HG02938 (cell line): ENCODE measurements at regions not wholly inside any gene's neighbourhood (a gene's known extent, or its start where the extent isn't known, plus 50 kb on each side); places are given as distances from the start of the nearest gene placed in this dataset.
"Not testable (repeated sequence)": the region's sequence is repeated elsewhere in the genome, so short reads cannot be mapped to it uniquely, and the experiment has no call there.

Experiments
- ATAC-seq: cut with Tn5 transposase; IDR thresholded peaks from one replicate; pipeline ENCODE4 v1.9.1; 2021; ENCODE audit warnings: mild to moderate bottlenecking, moderate library complexity; ENCODE audit not compliant: unreplicated experiment

DNA sequence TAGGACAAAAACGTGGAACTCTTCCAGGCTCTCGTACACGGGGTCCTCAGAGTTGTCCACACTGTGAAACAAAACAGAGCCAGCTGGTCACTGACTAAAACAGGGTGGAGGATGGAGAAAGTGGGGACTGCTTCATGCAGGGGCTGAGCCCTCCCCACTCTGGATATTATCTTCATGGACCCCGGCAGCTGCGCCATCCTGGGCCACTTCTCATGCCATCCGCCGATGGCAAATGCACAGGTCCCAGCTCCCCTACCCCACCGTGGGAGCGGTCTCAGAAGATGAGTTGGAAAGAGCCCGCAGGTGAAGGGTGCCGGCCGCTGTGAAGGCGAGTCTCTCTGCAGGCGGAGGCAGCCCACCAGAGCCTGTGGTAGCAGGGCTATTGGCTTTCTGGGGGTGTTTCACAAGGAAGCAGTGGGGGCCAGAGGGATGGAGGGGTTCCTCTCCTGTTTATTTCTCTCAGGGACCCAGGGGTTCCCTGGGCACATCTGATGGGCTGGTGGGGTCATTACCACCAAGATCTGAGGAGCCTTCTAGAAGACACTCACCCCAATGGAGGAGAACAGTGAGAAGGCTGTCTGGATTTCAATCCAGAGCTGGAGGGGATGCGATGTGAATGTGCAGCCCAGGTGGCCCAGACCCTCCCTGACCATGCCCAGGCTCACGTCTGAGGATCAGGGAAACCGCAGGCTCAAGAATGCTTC lies 177.3 kb downstream of the KLF13 start:
- no peak for ATAC-seq

- ATAC-seq = no peak
These were observed 177.8 kb downstream of the KLF13 start for GRCh38 chr15:31504462-31504839.

DNA sequence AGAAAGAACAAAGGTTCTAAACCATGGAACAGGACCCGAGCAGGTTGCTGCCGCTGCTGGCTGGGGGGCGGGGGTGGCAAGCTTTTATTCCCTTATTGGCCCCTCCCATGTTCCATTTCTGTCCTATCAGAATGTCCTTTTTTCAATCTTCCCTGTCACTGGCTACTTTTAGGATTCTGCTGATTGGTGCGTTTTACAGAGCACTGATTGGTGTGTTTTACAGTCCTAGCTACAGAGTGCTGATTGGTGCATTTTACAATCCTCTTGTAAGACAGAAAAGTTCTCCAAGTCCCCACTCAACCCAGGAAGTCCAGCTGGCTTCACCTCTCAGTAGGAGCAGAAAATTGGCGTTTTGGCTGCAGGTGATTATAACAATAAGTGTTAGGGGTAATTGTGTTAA lies 180.9 kb downstream of the KLF13 start:
- ATAC-seq = not testable (repeated sequence)

- no peak for ATAC-seq
These were observed 182.0 kb downstream of the KLF13 start for GRCh38 chr15:31508656-31509055.

GRCh38 chr15:31510057-31510456 lies 183.4 kb downstream of the KLF13 start:
- no peak for ATAC-seq

GRCh38 chr15:31511707-31512310 lies 185.2 kb downstream of the KLF13 start:
- no peak for ATAC-seq

GRCh38 chr15:31513178-31513577 lies 186.5 kb downstream of the KLF13 start:
- no peak for ATAC-seq

DNA sequence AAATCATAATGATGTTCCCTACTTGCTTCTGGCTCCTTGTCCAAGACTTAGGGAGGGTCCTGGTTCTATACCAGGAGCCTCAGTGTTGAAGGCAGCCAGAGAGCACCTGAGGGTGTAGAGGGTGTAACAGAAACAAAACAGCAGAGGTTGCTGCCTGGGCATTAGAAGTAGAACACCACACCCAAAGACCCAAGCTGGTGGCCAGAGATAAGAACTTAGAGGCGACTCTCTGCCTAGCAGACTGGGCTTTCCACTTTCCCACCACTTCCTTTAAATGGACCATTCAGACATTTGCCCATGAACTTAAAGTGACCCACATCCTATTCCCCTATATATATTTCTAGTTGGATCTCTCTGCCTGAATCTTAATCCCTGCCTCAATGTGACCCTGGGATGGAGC lies 189.8 kb downstream of the KLF13 start:
- no peak for ATAC-seq

- no peak for ATAC-seq
These were observed 190.2 kb downstream of the KLF13 start for GRCh38 chr15:31516874-31517273.

- no peak for ATAC-seq
These were observed 191.1 kb downstream of the KLF13 start for GRCh38 chr15:31517711-31518110.

GRCh38 chr15:31522028-31522427 lies 195.4 kb downstream of the KLF13 start:
- ATAC-seq = no peak

DNA sequence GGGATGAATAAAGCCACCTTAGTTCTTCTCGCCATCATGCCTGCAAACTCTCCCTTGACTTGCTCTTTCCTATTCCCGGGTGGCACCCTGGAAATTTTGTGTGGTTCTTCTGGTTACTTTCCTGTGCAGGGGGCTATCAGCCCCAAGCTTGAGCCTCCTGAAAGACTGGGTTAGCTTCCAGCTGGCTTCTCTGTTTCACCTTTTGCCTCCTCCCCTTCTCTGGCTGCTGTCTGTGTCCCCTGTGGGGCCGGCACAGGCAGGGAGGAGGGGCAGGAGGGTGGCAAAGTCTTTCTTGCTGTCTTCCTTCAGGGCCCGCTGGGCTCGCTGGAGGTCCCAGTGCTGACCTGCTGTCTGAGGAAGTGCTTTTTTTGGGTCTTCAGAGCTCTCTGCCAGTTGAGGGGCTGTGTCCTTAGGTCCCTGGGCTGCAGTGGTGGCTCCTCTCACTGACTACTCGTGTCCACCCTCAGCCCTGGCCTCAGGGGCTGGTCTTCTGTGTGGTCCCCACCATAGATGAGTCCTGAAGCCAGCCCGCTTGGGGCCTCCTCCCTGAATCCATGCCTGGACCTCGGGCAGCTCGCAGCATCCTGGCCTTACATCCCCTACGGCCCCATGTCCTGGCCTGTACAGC lies 196.5 kb downstream of the KLF13 start:
- no peak for ATAC-seq

- ATAC-seq = no peak
These were observed 197.0 kb downstream of the KLF13 start for GRCh38 chr15:31523655-31524049.

DNA sequence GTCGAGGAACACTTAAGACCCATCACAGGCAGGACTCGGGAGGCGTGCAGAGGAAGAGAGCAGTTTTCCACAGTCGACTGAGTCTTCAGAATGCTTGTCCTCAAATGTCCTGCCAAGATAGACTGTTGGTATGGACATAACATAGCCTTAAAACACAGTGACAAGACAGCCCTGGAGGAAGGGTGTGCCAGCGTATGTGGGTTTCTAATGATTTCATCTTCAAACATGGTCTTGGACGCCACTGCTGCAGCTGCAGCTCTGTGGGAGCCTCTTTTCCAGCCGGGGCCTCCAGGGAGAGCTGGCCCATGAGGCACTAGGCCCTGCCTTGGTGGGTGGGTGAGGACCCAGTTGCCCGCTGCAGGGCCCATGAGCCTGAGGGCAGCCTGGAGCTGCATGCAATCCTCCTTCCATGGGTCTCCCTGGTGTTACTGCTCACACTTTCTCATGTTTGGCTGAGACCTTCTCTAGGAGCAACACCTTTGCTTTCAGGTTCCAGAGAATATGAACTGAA lies 198.6 kb downstream of the KLF13 start:
- ATAC-seq = no peak

DNA sequence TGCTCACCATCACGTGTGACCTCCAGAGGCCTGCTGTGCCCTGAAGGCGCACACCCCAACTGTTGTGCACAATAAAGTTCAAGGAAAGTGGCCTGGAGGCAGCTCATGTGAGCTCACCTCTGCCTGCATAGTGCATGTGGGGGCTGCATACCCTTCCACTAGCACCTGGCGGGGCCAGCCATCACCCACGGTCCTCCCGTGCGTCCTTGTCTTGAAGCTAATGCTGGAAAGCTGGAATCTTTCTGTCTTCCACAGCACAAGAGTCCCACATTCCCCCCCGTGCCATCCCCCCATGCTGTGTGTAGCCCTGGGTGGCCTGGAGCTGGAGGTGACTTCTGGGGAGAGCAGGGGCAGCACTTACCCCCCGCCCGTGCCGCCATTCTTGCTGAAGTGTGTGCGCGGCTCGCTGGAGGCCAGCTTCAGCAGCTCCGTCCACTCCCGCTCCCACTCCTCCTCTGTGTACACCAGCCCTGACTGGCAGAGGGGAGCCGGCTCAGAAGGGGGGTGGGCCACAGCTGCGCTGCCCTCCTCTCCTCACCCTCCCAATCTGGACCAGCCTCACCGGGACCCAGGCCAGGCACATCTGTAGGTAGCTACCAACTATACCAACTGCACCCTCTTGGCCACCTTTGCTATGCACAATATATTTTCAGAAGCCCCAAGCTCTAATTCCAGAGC lies 199.5 kb downstream of the KLF13 start:
- ATAC-seq = no peak

- ATAC-seq = no peak
These were observed 200.5 kb downstream of the KLF13 start for GRCh38 chr15:31526916-31527690.

DNA sequence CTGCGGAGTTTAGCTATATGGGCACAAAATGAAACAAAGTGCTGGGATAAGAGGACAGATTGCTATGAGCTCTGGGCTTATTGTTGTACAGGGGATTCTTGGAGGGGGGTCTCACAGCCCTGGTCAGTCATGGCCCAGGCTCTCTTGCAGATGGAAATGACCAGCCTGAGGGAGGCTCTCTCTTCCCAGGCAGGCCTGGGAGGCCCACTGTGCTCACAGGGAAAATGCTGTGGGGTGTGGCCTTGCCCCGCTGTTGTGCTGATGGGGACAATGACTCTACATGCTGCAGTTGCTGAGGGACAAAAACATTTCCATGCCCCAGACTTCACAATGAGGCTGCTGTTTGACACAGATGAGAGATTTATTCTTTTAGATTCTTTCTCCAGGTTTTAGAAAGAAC lies 202.2 kb downstream of the KLF13 start:
- no peak for ATAC-seq

DNA sequence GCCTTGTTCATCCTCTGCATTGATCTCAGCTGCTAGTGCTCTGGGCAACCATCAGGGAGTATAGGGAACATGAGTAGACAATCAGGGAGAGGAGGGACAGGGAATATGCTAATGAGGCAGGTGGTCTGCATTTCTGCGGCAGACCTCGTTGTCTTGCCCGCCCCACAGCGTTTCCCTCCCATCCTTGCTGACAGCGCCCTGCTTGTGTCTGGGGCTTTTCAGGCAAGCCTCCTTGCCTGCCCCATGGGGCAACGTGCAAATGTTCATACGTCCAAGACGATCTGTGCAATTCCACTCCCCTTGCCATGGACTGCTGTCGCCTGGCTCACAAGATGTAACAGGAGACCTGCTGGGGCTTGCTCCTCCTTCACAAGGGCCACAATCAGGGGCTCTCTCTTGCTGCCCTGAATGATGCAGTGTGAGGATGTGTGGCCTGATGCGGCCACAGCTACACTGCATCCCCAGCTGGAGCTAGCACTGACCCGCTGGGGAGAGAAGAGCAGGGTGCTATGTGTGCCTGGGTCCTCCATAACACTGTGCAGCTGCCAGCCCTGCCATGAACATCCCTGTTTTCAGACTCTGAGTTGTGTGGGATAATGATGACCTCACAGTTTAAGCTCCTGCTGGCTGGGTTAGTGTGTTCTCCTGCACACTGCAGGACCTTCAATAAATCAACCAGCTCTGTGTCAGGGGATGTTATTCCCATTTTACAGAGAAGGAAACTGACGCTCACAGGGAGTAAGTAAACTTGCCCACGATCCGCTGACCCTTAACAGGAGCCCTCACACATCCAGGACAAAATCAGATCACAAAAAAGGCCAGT lies 211.3 kb downstream of the KLF13 start:
- ATAC-seq = no peak

GRCh38 chr15:31540633-31541032 lies 214.0 kb downstream of the KLF13 start:
- ATAC-seq = no peak

GRCh38 chr15:31544361-31544760 lies 217.7 kb downstream of the KLF13 start:
- ATAC-seq = no peak
